ENCODE measurements at regions not wholly inside any gene's neighbourhood (a gene's known extent, or its start where the extent isn't known, plus 50 kb on each side); places are given as distances from the start of the nearest gene placed in this dataset.

DNA sequence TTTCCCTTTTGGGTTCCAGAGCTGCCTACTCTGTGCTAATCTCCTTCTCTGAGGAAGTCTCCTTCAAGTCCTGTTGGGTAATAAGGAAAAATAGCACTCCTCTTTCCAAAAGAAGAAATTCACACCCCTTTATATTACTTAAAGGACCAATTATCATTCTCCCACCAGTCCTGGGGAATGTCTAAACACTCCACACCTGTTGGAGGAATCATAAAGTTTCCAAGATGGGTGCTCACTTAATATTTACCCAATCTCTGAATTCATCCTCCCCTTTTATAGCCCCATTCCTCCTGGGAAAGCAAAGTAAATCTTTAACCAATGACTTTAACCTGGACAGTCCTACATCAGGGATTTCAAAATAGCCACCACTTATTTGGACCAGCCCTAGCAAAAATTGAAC, 873.1 kb downstream of the KCNT2 start:
- Histone ChIP-seq H2AFZ (ENCODE audit: low read depth, low read length) (no peak overlapping the region), H3K4me2 (ENCODE audit: insufficient read depth, low read length) (no peak overlapping the region), H3K4me3 (replicated peaks in 1 of 3; ENCODE audit: insufficient read depth in 1 of 3, low read depth in 1 of 3, low read length in 3 of 3) (no peak overlapping the region), H3K79me2 (ENCODE audit: control insufficient read depth, insufficient read depth, low read length) (no peaks in the 10 kb centered on the region), H3K27ac (ENCODE audit: insufficient read depth, low read depth, low read length) (no peak overlapping the region), H3K36me3 (ENCODE audit: control insufficient read depth in 2 of 2, extremely low read depth in 1 of 2, insufficient read depth in 2 of 2, low read length in 2 of 2) (no peaks in the 10 kb centered on the region), H3K9me3 (replicated peaks; ENCODE audit: control insufficient read depth, insufficient read depth, low read length) (no peaks in the 10 kb centered on the region), H4K20me1 (replicated peaks; ENCODE audit: control insufficient read depth, extremely low read depth, insufficient read depth, low read length) (no peaks in the 10 kb centered on the region), H3K9me1 (replicated peaks; ENCODE audit: control insufficient read depth, extremely low read depth, insufficient read depth, low read length) (no peaks in the 10 kb centered on the region), H3K4me1 (ENCODE audit: control insufficient read depth, extremely low read depth, insufficient read depth, low read length) (no peaks in the 10 kb centered on the region), H3K9ac (replicated peaks; ENCODE audit: extremely low read depth, insufficient read depth, low read length) (no peak overlapping the region), H3K27me3 (ENCODE audit: control insufficient read depth in 2 of 2, insufficient read depth in 2 of 2, low read length in 2 of 2) (no peaks in the 10 kb centered on the region)
- ChIA-PET CTCF (no interaction called here), POLR2A (no interaction called here)
- FAIRE-seq, result no peak
- BruUV-seq (replicated peaks), result no TSS peak
- no peak for DNase-seq (ENCODE audit: low read depth, low spot score)
- intact Hi-C loops (cut with micrococcal nuclease) (no loop called here), dilution Hi-C loops (cut with MboI; ENCODE audit: extremely low pct_ligation_motif_present, low sequenced_read_pairs) (no loop called here)
- TF ChIP-seq JUN (IDR thresholded peaks at IDR 0.05; ENCODE audit: borderline replicate concordance, insufficient read depth, insufficient read length, low read depth) (no peak), MYC (IDR thresholded peaks at IDR 0.05; ENCODE audit: low read depth, low read length) (no peak), POLR2A (IDR thresholded peaks at IDR 0.05; ENCODE audit: low read depth, low read length) (no peak), FOS (IDR thresholded peaks at IDR 0.05; ENCODE audit: borderline replicate concordance, insufficient read depth, low read length) (no peak), POLR2AphosphoS5 (IDR thresholded peaks at IDR 0.05; ENCODE audit: insufficient read depth, low read depth, low read length) (no peak), EZH2 (IDR thresholded peaks at IDR 0.05; ENCODE audit: borderline replicate concordance, low read depth, low read length, severe bottlenecking) (no peak), GATA2 (IDR thresholded peaks at IDR 0.05; ENCODE audit: insufficient read depth, insufficient read length, low read depth, low read length) (no peak)
- TF ChIP-seq, protein P1, sequence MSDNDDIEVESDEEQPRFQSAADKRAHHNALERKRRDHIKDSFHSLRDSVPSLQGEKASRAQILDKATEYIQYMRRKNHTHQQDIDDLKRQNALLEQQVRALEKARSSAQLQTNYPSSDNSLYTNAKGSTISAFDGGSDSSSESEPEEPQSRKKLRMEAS (IDR thresholded peaks at IDR 0.05; ENCODE audit: insufficient read depth, insufficient read length), result no peak
- TF ChIP-seq, protein P2, sequence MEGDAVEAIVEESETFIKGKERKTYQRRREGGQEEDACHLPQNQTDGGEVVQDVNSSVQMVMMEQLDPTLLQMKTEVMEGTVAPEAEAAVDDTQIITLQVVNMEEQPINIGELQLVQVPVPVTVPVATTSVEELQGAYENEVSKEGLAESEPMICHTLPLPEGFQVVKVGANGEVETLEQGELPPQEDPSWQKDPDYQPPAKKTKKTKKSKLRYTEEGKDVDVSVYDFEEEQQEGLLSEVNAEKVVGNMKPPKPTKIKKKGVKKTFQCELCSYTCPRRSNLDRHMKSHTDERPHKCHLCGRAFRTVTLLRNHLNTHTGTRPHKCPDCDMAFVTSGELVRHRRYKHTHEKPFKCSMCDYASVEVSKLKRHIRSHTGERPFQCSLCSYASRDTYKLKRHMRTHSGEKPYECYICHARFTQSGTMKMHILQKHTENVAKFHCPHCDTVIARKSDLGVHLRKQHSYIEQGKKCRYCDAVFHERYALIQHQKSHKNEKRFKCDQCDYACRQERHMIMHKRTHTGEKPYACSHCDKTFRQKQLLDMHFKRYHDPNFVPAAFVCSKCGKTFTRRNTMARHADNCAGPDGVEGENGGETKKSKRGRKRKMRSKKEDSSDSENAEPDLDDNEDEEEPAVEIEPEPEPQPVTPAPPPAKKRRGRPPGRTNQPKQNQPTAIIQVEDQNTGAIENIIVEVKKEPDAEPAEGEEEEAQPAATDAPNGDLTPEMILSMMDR (IDR thresholded peaks at IDR 0.05; ENCODE audit: extremely low read depth in 1 of 2, insufficient read depth in 1 of 2, low read depth in 1 of 2, low read length in 2 of 2), result no peak
